ENCODE measurements at regions not wholly inside any gene's neighbourhood (a gene's known extent, or its start where the extent isn't known, plus 50 kb on each side); places are given as distances from the start of the nearest gene placed in this dataset.

GRCh38 chr4:120277391-120277790, 210.7 kb upstream of the MAD2L1 start:
- DNase-seq (ENCODE audit: low spot score) (no peak), ATAC-seq (no peak), FAIRE-seq (no peak)
- H3K9me3 ChIP-seq (ENCODE audit: low read length), result no peaks in the 10 kb centered on the region
- no peaks in the 10 kb centered on the region for H3K79me2 ChIP-seq (ENCODE audit: insufficient read depth, low read length)
- BruUV-seq (replicated peaks), result no TSS peak
- TF ChIP-seq, protein P1, sequence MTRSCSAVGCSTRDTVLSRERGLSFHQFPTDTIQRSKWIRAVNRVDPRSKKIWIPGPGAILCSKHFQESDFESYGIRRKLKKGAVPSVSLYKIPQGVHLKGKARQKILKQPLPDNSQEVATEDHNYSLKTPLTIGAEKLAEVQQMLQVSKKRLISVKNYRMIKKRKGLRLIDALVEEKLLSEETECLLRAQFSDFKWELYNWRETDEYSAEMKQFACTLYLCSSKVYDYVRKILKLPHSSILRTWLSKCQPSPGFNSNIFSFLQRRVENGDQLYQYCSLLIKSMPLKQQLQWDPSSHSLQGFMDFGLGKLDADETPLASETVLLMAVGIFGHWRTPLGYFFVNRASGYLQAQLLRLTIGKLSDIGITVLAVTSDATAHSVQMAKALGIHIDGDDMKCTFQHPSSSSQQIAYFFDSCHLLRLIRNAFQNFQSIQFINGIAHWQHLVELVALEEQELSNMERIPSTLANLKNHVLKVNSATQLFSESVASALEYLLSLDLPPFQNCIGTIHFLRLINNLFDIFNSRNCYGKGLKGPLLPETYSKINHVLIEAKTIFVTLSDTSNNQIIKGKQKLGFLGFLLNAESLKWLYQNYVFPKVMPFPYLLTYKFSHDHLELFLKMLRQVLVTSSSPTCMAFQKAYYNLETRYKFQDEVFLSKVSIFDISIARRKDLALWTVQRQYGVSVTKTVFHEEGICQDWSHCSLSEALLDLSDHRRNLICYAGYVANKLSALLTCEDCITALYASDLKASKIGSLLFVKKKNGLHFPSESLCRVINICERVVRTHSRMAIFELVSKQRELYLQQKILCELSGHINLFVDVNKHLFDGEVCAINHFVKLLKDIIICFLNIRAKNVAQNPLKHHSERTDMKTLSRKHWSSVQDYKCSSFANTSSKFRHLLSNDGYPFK (CRISPR knock-in tag; IDR thresholded peaks at IDR 0.05; ENCODE audit: borderline replicate concordance), result no peak
- no peak overlapping the region for H3K4me2 ChIP-seq (ENCODE audit: low read depth, low read length)
- H2AFZ ChIP-seq (ENCODE audit: low read length), result no peak overlapping the region
- no peaks in the 10 kb centered on the region for H3K36me3 ChIP-seq (replicated peaks in 1 of 2; ENCODE audit: control insufficient read depth in 1 of 2, insufficient read depth in 2 of 2, low read length in 2 of 2)
- H3K27ac ChIP-seq (ENCODE audit: extremely low read length, insufficient read depth, low read length), result no peak overlapping the region
- H3K27me3 ChIP-seq (ENCODE audit: control insufficient read depth in 1 of 2, insufficient read depth in 2 of 2, low read length in 2 of 2), result no peaks in the 10 kb centered on the region
- intact Hi-C loops (cut with micrococcal nuclease; ENCODE audit: unreplicated experiment) (no loop called here), in situ Hi-C loops (cut with HindIII; ENCODE audit: extremely low pct_ligation_motif_present, low pct_unique_long_range_greater_than_20kb) (no loop called here)
- POLR2A ChIA-PET, result no interaction called here
- no peaks in the 10 kb centered on the region for H3K4me1 ChIP-seq (ENCODE audit: insufficient read depth, low read length)
- H3K9ac ChIP-seq (ENCODE audit: insufficient read depth, low read depth, low read length), result no peak overlapping the region
- H4K20me1 ChIP-seq (ENCODE audit: insufficient read depth, low read length), result no peaks in the 10 kb centered on the region
- CTCF ChIA-PET (ENCODE audit: low intra/inter-chr PET ratio, low total read pairs), result no interaction called here
- no peak overlapping the region for H3K4me3 ChIP-seq (replicated peaks in 1 of 3; ENCODE audit: insufficient read depth in 1 of 3, low read depth in 2 of 3, low read length in 3 of 3)

- no peak for DNase-seq (ENCODE audit: low spot score)
- no peaks in the 10 kb centered on the region for H4K20me1 ChIP-seq (ENCODE audit: insufficient read depth, low read length)
- no peaks in the 10 kb centered on the region for H3K79me2 ChIP-seq (ENCODE audit: insufficient read depth, low read length)
- ChIA-PET CTCF (ENCODE audit: low intra/inter-chr PET ratio, low total read pairs) (no interaction called here), POLR2A (no interaction called here)
- BruUV-seq (replicated peaks), result no TSS peak
- intact Hi-C loops (cut with micrococcal nuclease; ENCODE audit: unreplicated experiment) (no loop called here), in situ Hi-C loops (cut with HindIII; ENCODE audit: extremely low pct_ligation_motif_present, low pct_unique_long_range_greater_than_20kb) (no loop called here)
- H3K27me3 ChIP-seq (ENCODE audit: control insufficient read depth in 1 of 2, insufficient read depth in 2 of 2, low read length in 2 of 2), result no peaks in the 10 kb centered on the region
- no peaks in the 10 kb centered on the region for H3K9me3 ChIP-seq (ENCODE audit: low read length)
- no peaks in the 10 kb centered on the region for H3K36me3 ChIP-seq (replicated peaks in 1 of 2; ENCODE audit: control insufficient read depth in 1 of 2, insufficient read depth in 2 of 2, low read length in 2 of 2)
- no peaks in the 10 kb centered on the region for H3K4me1 ChIP-seq (ENCODE audit: insufficient read depth, low read length)
- H2AFZ ChIP-seq (ENCODE audit: low read length), result no peak overlapping the region
- under 1% methylated on average over 5 of the region's 5 CpGs for WGBS (ENCODE audit: low lambda C conversion rate)
- ATAC-seq, result no peak
- no peak for TF ChIP-seq BHLHE40 (IDR thresholded peaks at IDR 0.05; ENCODE audit: low read length)
- no peak for TF ChIP-seq PBX3 (CRISPR knock-in tag; IDR thresholded peaks at IDR 0.05; ENCODE audit: borderline replicate concordance)
- TF ChIP-seq ZSCAN21 (CRISPR knock-in tag; IDR thresholded peaks at IDR 0.05; ENCODE audit: borderline replicate concordance), result no peak
- TF ChIP-seq SAFB2 (CRISPR knock-in tag; IDR thresholded peaks at IDR 0.05; ENCODE audit: borderline replicate concordance, low read depth), result no peak
- TF ChIP-seq, protein P2, sequence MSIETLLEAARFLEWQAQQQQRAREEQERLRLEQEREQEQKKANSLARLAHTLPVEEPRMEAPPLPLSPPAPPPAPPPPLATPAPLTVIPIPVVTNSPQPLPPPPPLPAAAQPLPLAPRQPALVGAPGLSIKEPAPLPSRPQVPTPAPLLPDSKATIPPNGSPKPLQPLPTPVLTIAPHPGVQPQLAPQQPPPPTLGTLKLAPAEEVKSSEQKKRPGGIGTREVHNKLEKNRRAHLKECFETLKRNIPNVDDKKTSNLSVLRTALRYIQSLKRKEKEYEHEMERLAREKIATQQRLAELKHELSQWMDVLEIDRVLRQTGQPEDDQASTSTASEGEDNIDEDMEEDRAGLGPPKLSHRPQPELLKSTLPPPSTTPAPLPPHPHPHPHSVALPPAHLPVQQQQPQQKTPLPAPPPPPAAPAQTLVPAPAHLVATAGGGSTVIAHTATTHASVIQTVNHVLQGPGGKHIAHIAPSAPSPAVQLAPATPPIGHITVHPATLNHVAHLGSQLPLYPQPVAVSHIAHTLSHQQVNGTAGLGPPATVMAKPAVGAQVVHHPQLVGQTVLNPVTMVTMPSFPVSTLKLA (IDR thresholded peaks at IDR 0.05), result no peak
- TF ChIP-seq EZH2 (conservative IDR thresholded peaks at IDR 0.05; ENCODE audit: low read depth, low read length), result no peak
- TF ChIP-seq KMT2B (CRISPR knock-in tag; IDR thresholded peaks at IDR 0.05), result no peak
- TF ChIP-seq TCF7L2 (IDR thresholded peaks at IDR 0.05; ENCODE audit: low read depth, low read length), result no peak
- no peak for TF ChIP-seq YY1 (IDR thresholded peaks at IDR 0.05; ENCODE audit: insufficient read depth, insufficient replicate concordance, low read depth, low read length)
- no peak for TF ChIP-seq SIN3B (IDR thresholded peaks at IDR 0.05; ENCODE audit: low read length)
- TF ChIP-seq AGO1 (IDR thresholded peaks at IDR 0.05; ENCODE audit: low read depth, low read length, poor library complexity, severe bottlenecking), result no peak
- TF ChIP-seq FOXK1 (CRISPR knock-in tag; IDR thresholded peaks at IDR 0.05; ENCODE audit: borderline replicate concordance, low read depth), result no peak
- no peak for TF ChIP-seq RAD51 (IDR thresholded peaks at IDR 0.05; ENCODE audit: borderline replicate concordance)
- no peak overlapping the region for H3K27ac ChIP-seq (ENCODE audit: extremely low read length, insufficient read depth, low read length)
- no peak overlapping the region for H3K4me3 ChIP-seq (replicated peaks in 1 of 3; ENCODE audit: insufficient read depth in 1 of 3, low read depth in 2 of 3, low read length in 3 of 3)
- FAIRE-seq, result no peak
- H3K4me2 ChIP-seq (ENCODE audit: low read depth, low read length), result no peak overlapping the region
- no peak overlapping the region for H3K9ac ChIP-seq (ENCODE audit: insufficient read depth, low read depth, low read length)
Measured at GRCh38 chr4:120266602-120267001, 200.0 kb upstream of the MAD2L1 start.

Measured in HepG2 (cell line).